Mesothelial cell of epicardium (in vitro differentiated cells): ENCODE measurements at regions not wholly inside any gene's neighbourhood (a gene's known extent, or its start where the extent isn't known, plus 50 kb on each side); places are given as distances from the start of the nearest gene placed in this dataset.

Experiments used
- DNase-seq, 2 experiments: peaks; one replicate each; pipeline ENCODE4 v3.0.0; 2021; ENCODE audit warnings: low spot score in 2 of 2; ENCODE audit not compliant: unreplicated experiment in 2 of 2
- H3K27ac Mint-ChIP-seq: 2 replicates; pipeline ENCODE4 v1.8.0; 2021; ENCODE audit warnings: mixed read lengths
- H3K27me3 Mint-ChIP-seq: 2 replicates; pipeline ENCODE4 v1.8.0; 2021; ENCODE audit warnings: low read depth, mixed read lengths
- H3K36me3 Mint-ChIP-seq: 2 replicates; pipeline ENCODE4 v1.8.0; 2021; ENCODE audit warnings: mixed read lengths
- H3K4me1 Mint-ChIP-seq: 2 replicates; pipeline ENCODE4 v1.8.0; 2021; ENCODE audit warnings: mixed read lengths
- H3K4me3 Mint-ChIP-seq: 2 replicates; pipeline ENCODE4 v1.8.0; 2021; ENCODE audit warnings: mild to moderate bottlenecking, moderate library complexity, mixed read lengths
- H3K9me3 Mint-ChIP-seq: 2 replicates; pipeline ENCODE4 v1.8.0; 2021; ENCODE audit warnings: mixed read lengths
- TF ChIP-seq, protein P1 (sequence below): fragments of 200-600 bp; sonication (generic); IDR thresholded peaks from one replicate; pipeline ENCODE4 v1.5.0; 2021; ENCODE audit warnings: antibody characterized with exemption; ENCODE audit not compliant: unreplicated experiment

DNA sequence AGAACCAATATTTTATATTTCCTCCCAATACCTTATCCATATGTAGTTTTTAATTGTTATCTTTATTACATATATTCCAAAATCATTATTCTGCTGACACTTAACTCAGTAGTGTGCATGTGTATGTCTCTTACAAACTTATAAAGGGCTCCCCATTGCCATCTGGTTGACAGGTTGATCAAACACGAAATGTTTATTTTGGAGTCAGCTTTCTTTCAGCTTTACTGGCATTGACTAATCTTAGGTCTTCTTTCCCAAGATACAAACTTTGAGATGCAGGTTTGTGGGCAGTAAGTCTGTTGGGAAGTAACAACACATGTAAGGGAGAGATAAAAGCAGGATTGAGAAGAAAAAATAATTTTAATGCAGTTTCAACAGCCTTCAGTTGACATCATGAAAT, 716.0 kb upstream of the CHD1 start:
- H3K4me3 Mint-ChIP-seq = no peak overlapping the region
- TF ChIP-seq, protein P1, sequence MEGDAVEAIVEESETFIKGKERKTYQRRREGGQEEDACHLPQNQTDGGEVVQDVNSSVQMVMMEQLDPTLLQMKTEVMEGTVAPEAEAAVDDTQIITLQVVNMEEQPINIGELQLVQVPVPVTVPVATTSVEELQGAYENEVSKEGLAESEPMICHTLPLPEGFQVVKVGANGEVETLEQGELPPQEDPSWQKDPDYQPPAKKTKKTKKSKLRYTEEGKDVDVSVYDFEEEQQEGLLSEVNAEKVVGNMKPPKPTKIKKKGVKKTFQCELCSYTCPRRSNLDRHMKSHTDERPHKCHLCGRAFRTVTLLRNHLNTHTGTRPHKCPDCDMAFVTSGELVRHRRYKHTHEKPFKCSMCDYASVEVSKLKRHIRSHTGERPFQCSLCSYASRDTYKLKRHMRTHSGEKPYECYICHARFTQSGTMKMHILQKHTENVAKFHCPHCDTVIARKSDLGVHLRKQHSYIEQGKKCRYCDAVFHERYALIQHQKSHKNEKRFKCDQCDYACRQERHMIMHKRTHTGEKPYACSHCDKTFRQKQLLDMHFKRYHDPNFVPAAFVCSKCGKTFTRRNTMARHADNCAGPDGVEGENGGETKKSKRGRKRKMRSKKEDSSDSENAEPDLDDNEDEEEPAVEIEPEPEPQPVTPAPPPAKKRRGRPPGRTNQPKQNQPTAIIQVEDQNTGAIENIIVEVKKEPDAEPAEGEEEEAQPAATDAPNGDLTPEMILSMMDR = no peak
- no peaks in the 10 kb centered on the region for H3K36me3 Mint-ChIP-seq
- H3K27ac Mint-ChIP-seq = no peak overlapping the region
- no peak for DNase-seq
- no peaks in the 10 kb centered on the region for H3K4me1 Mint-ChIP-seq
- H3K9me3 Mint-ChIP-seq = peaks cover 3% of the 10 kb centered on the region
- no peaks in the 10 kb centered on the region for H3K27me3 Mint-ChIP-seq

DNA sequence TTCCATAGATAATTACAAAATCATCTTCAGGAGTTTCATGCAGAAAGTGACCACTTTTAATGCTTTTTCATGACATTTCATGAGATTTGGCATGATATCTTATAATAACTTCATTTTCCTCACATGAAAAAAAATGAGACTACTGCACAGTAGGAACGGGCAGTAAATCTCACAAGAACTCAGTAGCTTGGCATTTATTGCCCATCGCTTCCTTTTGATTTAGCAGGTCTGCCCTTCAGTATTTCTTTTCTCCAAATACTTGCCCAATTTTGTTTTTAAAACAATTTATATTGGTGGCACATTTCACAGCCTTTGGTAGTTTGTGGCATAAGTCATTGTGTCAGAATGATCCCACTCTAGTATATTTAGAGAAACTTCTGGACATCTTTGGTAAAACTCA, 711.8 kb upstream of the CHD1 start:
- no peaks in the 10 kb centered on the region for H3K27me3 Mint-ChIP-seq
- no peak overlapping the region for H3K27ac Mint-ChIP-seq
- H3K4me3 Mint-ChIP-seq = no peak overlapping the region

DNA sequence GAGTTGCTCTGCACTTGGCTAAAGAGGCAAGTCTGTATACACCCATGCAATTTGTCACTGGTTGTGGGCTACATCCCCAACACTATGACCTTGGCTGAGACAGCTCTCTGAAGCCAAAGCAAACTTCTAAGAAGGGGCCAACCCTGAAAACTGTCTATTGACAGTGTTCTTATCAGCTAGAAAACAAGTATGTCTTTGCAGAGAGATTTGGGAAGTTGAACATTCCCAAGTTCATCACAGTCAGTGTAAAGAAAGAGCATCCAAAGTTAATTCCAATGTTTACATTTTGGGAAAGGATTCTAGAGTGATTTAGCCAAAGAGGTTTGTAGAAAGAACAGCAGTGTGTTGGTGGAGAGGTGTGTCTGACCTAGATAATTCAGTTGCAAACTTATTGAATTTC, 711.1 kb upstream of the CHD1 start:
- H3K27ac Mint-ChIP-seq = no peak overlapping the region
- TF ChIP-seq, protein P1 = no peak
- DNase-seq = no peak
- no peaks in the 10 kb centered on the region for H3K27me3 Mint-ChIP-seq
- H3K4me3 Mint-ChIP-seq = no peak overlapping the region
- H3K36me3 Mint-ChIP-seq = no peaks in the 10 kb centered on the region
- peaks cover 3% of the 10 kb centered on the region for H3K9me3 Mint-ChIP-seq
- H3K4me1 Mint-ChIP-seq = peaks cover under 1% of the 10 kb centered on the region

More for the DNA sequence above, 711.8 kb upstream of the CHD1 start:
- H3K4me1 Mint-ChIP-seq = no peaks in the 10 kb centered on the region
- DNase-seq = no peak
- no peaks in the 10 kb centered on the region for H3K36me3 Mint-ChIP-seq
- TF ChIP-seq, protein P1 = no peak
- peaks cover 3% of the 10 kb centered on the region for H3K9me3 Mint-ChIP-seq

DNA sequence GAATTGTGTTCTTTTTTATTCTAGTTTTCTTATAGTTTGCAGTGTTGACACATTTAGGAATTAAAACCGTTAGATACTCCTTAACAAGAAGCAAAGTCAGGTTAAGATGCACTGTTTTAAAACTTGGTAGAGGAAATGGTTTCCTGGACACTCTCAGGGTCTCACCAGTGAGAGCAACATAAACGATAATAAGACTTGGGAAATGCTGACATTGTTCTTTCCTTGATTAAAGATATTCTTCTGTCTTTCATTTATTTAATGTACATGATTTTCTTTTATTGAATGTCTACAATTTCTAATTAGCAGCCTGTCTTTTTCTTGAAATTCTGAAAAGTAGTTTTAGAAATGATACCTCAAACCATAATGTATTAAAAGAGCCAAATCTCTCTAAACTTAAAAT, 707.9 kb upstream of the CHD1 start:
- Mint-ChIP-seq H3K36me3 (no peaks in the 10 kb centered on the region), H3K4me1 (peaks cover 6% of the 10 kb centered on the region), H3K27me3 (no peaks in the 10 kb centered on the region), H3K27ac (no peak overlapping the region), H3K4me3 (no peak overlapping the region), H3K9me3 (peaks cover 8% of the 10 kb centered on the region)
- DNase-seq = no peak
- TF ChIP-seq, protein P1 = no peak

DNA sequence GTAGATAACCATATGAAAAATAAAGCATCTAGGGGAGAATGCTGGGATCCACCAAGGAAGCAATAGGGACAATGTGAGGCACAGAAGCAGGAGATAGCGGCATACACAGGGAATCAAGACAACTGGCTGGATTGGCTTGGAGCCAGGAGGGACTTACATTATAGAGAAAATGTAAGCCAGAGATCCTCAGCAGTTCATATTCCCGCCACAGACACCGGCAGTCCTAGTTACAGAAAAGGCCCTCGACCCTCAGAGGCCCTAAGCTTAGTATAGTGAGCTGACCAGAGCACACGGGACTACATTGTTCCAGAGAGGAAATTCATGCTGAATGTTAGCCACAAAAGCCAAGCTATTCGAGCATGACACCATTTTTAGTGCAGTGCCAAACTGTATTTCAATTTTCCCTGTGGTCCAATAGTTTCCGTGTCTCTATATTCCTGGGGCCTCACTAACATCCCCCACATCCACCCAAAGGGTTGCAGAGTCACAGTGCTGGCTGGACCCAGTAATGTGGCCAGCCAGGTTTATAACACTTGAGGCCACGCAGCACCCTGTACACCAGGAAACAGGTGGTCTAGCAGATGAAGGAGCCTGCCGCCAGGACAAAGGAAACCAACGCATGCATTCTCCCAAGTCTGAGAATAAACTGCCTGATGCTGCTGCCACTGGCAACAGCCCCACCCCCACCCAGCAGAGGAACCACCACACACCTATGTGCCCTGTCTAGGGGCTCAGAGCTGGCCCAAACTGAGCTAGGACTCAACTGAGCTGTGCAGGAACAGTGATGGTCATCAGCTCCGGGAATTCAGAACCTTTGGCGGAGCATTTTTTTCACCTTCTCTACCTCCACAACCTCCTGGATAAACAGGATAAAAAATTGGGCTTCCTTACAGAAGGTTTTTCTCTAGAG, 693.2 kb upstream of the CHD1 start:
- DNase-seq = no peak
- TF ChIP-seq, protein P1 = no peak
- Mint-ChIP-seq H3K27ac (no peak overlapping the region), H3K9me3 (peaks cover 23% of the 10 kb centered on the region), H3K4me1 (no peaks in the 10 kb centered on the region), H3K36me3 (no peaks in the 10 kb centered on the region), H3K27me3 (no peaks in the 10 kb centered on the region), H3K4me3 (no peak overlapping the region)
